WTC11 (cell line): ENCODE measurements at regions not wholly inside any gene's neighbourhood (a gene's known extent, or its start where the extent isn't known, plus 50 kb on each side); places are given as distances from the start of the nearest gene placed in this dataset.

Experiments used
- ATAC-seq: fragments of 200-7000 bp; cut with Tn5 transposase; 2 replicates; pipeline ENCODE4 v1.10.0; 2021; ENCODE audit warnings: mild to moderate bottlenecking, moderate library complexity
- CTCF ChIA-PET: fragments of 300-600 bp; sonication (Branson Sonifier 250); formaldehyde crosslinking; loops from one replicate; lab custom pipeline; 2021; ENCODE audit warnings: antibody characterized with exemption; lab: Charles Lee
- POLR2A ChIA-PET: fragments of 350-600 bp; sonication (Branson Sonifier 250); formaldehyde crosslinking; loops from one replicate; lab custom pipeline; 2021; ENCODE audit warnings: antibody characterized with exemption; lab: Charles Lee
- DNase-seq: peaks from one replicate; pipeline ENCODE4 v3.0.0; 2021; ENCODE audit warnings: low spot score
- H3K27ac Mint-ChIP-seq: 2 replicates; pipeline ENCODE4 v1.8.0; 2021; ENCODE audit warnings: mixed read lengths
- H3K27me3 Mint-ChIP-seq: 2 replicates; pipeline ENCODE4 v1.8.0; 2021; ENCODE audit warnings: low read depth, mild to moderate bottlenecking, moderate library complexity, mixed read lengths
- H3K36me3 Mint-ChIP-seq: 2 replicates; pipeline ENCODE4 v1.8.0; 2021; ENCODE audit warnings: mixed read lengths
- H3K4me1 Mint-ChIP-seq: 2 replicates; pipeline ENCODE4 v1.8.0; 2022; ENCODE audit warnings: mixed read lengths
- H3K4me3 Mint-ChIP-seq: 2 replicates; pipeline ENCODE4 v1.8.0; 2021; ENCODE audit warnings: mild to moderate bottlenecking, moderate library complexity, mixed read lengths
- H3K9me3 Mint-ChIP-seq: 2 replicates; pipeline ENCODE4 v1.8.0; 2021; ENCODE audit warnings: mixed read lengths
- CDX4 ChIP-seq: fragments of 250-450 bp; sonication (Bioruptor Pico); IDR thresholded peaks from 2 replicates; pipeline ENCODE4 v1.9.0; 2021; ENCODE audit warnings: moderate library complexity, mild to moderate bottlenecking, inconsistent platforms, borderline replicate concordance
- E2F1 ChIP-seq: sonication (generic); formaldehyde crosslinking; IDR thresholded peaks from 2 replicates; pipeline ENCODE4 v1.8.0; 2022; ENCODE audit warnings: mild to moderate bottlenecking, missing genetic modification reagents
- E2F4 ChIP-seq: sonication (generic); formaldehyde crosslinking; IDR thresholded peaks from 2 replicates; pipeline ENCODE4 v1.8.1; 2022; ENCODE audit warnings: low read depth, mild to moderate bottlenecking, moderate library complexity, missing genetic modification reagents, borderline replicate concordance
- ERG ChIP-seq: fragments of 250-450 bp; sonication (Bioruptor Pico); IDR thresholded peaks from 2 replicates; pipeline ENCODE4 v1.8.0; 2021; ENCODE audit warnings: mild to moderate bottlenecking
- ESRRA ChIP-seq: sonication (generic); formaldehyde crosslinking; IDR thresholded peaks from 2 replicates; pipeline ENCODE4 v1.8.1; 2022; ENCODE audit warnings: mild to moderate bottlenecking, missing genetic modification reagents, borderline replicate concordance
- ETV6 ChIP-seq: sonication (generic); formaldehyde crosslinking; IDR thresholded peaks from 2 replicates; pipeline ENCODE4 v1.8.1; 2022; ENCODE audit warnings: mild to moderate bottlenecking, missing genetic modification reagents
- GABPB1 ChIP-seq: sonication (generic); formaldehyde crosslinking; IDR thresholded peaks from 2 replicates; pipeline ENCODE4 v1.8.1; 2023; ENCODE audit warnings: mild to moderate bottlenecking, missing genetic modification reagents
- HMGXB4 ChIP-seq: sonication (generic); formaldehyde crosslinking; IDR thresholded peaks from 2 replicates; pipeline ENCODE4 v1.8.1; 2023; ENCODE audit warnings: mild to moderate bottlenecking, moderate library complexity, missing genetic modification reagents
- KAT7 ChIP-seq: sonication (generic); formaldehyde crosslinking; IDR thresholded peaks from 2 replicates; pipeline ENCODE4 v1.8.1; 2023; ENCODE audit warnings: missing genetic modification reagents, mild to moderate bottlenecking, borderline replicate concordance
- MAX ChIP-seq: sonication (generic); formaldehyde crosslinking; IDR thresholded peaks from 2 replicates; pipeline ENCODE4 v1.8.0; 2022; ENCODE audit warnings: mild to moderate bottlenecking, missing genetic modification reagents
- MYBL2 ChIP-seq: sonication (generic); formaldehyde crosslinking; IDR thresholded peaks from 2 replicates; pipeline ENCODE4 v1.8.1; 2023; ENCODE audit warnings: mild to moderate bottlenecking, moderate library complexity, missing genetic modification reagents
- NFE2L1 ChIP-seq: sonication (generic); formaldehyde crosslinking; IDR thresholded peaks from 2 replicates; pipeline ENCODE4 v1.8.1; 2023; ENCODE audit warnings: missing genetic modification reagents
- OVOL2 ChIP-seq: fragments of 250-450 bp; sonication (Bioruptor Pico); IDR thresholded peaks from 2 replicates; pipeline ENCODE4 v1.9.0; 2021; ENCODE audit warnings: mild to moderate bottlenecking, borderline replicate concordance
- PRDM15 ChIP-seq: sonication (generic); formaldehyde crosslinking; IDR thresholded peaks from 2 replicates; pipeline ENCODE4 v1.8.0; 2022; ENCODE audit warnings: missing genetic modification reagents
- SOX15 ChIP-seq: fragments of 250-450 bp; sonication (Bioruptor Pico); IDR thresholded peaks from 2 replicates; pipeline ENCODE4 v1.9.0; 2021; ENCODE audit warnings: mild to moderate bottlenecking
- TEAD4 ChIP-seq: sonication (generic); formaldehyde crosslinking; IDR thresholded peaks from 2 replicates; pipeline ENCODE4 v1.8.0; 2022; ENCODE audit warnings: mild to moderate bottlenecking, missing genetic modification reagents
- ZBTB21 ChIP-seq: sonication (generic); formaldehyde crosslinking; IDR thresholded peaks from 2 replicates; pipeline ENCODE4 v1.8.1; 2023; ENCODE audit warnings: mild to moderate bottlenecking, missing genetic modification reagents, borderline replicate concordance
- ZMAT4 ChIP-seq: fragments of 250-450 bp; sonication (Bioruptor Pico); IDR thresholded peaks from 2 replicates; pipeline ENCODE4 v1.9.0; 2021; ENCODE audit warnings: mild to moderate bottlenecking
- ZNF121 ChIP-seq: sonication (generic); formaldehyde crosslinking; IDR thresholded peaks from 2 replicates; pipeline ENCODE4 v1.8.0; 2023; ENCODE audit warnings: missing genetic modification reagents
- ZNF512 ChIP-seq: sonication (generic); formaldehyde crosslinking; IDR thresholded peaks from 2 replicates; pipeline ENCODE4 v1.8.1; 2022; ENCODE audit warnings: missing genetic modification reagents, borderline replicate concordance

- Mint-ChIP-seq H3K4me3 (no peak overlapping the region), H3K36me3 (no peaks in the 10 kb centered on the region), H3K9me3 (peaks cover 8% of the 10 kb centered on the region; the same call in 1 of the 2 replicates), H3K27ac (no peak overlapping the region), H3K4me1 (no peaks in the 10 kb centered on the region), H3K27me3 (no peaks in the 10 kb centered on the region)
- ChIA-PET CTCF (no interaction called here), POLR2A (no interaction called here)
- ATAC-seq, result no peak
- TF ChIP-seq ZNF512 (CRISPR knock-in tag) (no peak), ZNF121 (CRISPR knock-in tag) (no peak), ZBTB21 (no peak), E2F1 (CRISPR knock-in tag) (no peak), MAX (no peak), NFE2L1 (CRISPR knock-in tag) (no peak), KAT7 (no peak), ESRRA (no peak)
- no peak for DNase-seq
Observed at GRCh38 chr14:44438221-44438620, 68.9 kb downstream of the FSCB start.

- H3K9me3 Mint-ChIP-seq, result peaks cover 8% of the 10 kb centered on the region; the same call in 1 of the 2 replicates
- no peak overlapping the region for H3K27ac Mint-ChIP-seq
- H3K36me3 Mint-ChIP-seq, result no peaks in the 10 kb centered on the region
- ATAC-seq, result no peak
- TF ChIP-seq CDX4 (CRISPR knock-in tag), result no peak
- TF ChIP-seq, all 79 proteins: peak for 0
- Mint-ChIP-seq H3K4me3 (no peak overlapping the region), H3K4me1 (no peaks in the 10 kb centered on the region), H3K27me3 (no peaks in the 10 kb centered on the region)
- no peak for DNase-seq
- POLR2A ChIA-PET, result no interaction called here
- CTCF ChIA-PET, result no interaction called here
Observed at GRCh38 chr14:44436458-44436857, 70.6 kb downstream of the FSCB start.

GRCh38 chr14:44428231-44428945 is 78.7 kb downstream of the FSCB start:
- Mint-ChIP-seq H3K27me3 (no peaks in the 10 kb centered on the region), H3K4me1 (no peaks in the 10 kb centered on the region), H3K36me3 (peaks cover 4% of the 10 kb centered on the region), H3K4me3 (no peak overlapping the region), H3K27ac (no peak overlapping the region), H3K9me3 (peaks cover 20% of the 10 kb centered on the region)
- no peak for DNase-seq
- POLR2A ChIA-PET, result no interaction called here
- no peak for ATAC-seq
- CTCF ChIA-PET, result no interaction called here
- no peak for TF ChIP-seq GABPB1 (CRISPR knock-in tag)
- TF ChIP-seq ERG, result no peak
- no peak for TF ChIP-seq OVOL2
- no peak for TF ChIP-seq MYBL2 (CRISPR knock-in tag)
- TF ChIP-seq HMGXB4 (CRISPR knock-in tag), result no peak
- no peak for TF ChIP-seq PRDM15
- TF ChIP-seq TEAD4 (CRISPR knock-in tag), result no peak
- TF ChIP-seq E2F4, result no peak
- no peak for TF ChIP-seq ETV6 (CRISPR knock-in tag)
- TF ChIP-seq SOX15 (CRISPR knock-in tag), result no peak
- TF ChIP-seq ZMAT4 (CRISPR knock-in tag), result no peak
